Ramos (cell line): ENCODE measurements at regions not wholly inside any gene's neighbourhood (a gene's known extent, or its start where the extent isn't known, plus 50 kb on each side); places are given as distances from the start of the nearest gene placed in this dataset.

Experiments used
- in situ Hi-C: fragments of 300-500 bp; cut with MboI; formaldehyde crosslinking; loops from one replicate; pipeline ENCODE4 v1.14.3; 2022; ENCODE audit warnings: low sequenced_read_pairs; ENCODE audit not compliant: unreplicated experiment

DNA sequence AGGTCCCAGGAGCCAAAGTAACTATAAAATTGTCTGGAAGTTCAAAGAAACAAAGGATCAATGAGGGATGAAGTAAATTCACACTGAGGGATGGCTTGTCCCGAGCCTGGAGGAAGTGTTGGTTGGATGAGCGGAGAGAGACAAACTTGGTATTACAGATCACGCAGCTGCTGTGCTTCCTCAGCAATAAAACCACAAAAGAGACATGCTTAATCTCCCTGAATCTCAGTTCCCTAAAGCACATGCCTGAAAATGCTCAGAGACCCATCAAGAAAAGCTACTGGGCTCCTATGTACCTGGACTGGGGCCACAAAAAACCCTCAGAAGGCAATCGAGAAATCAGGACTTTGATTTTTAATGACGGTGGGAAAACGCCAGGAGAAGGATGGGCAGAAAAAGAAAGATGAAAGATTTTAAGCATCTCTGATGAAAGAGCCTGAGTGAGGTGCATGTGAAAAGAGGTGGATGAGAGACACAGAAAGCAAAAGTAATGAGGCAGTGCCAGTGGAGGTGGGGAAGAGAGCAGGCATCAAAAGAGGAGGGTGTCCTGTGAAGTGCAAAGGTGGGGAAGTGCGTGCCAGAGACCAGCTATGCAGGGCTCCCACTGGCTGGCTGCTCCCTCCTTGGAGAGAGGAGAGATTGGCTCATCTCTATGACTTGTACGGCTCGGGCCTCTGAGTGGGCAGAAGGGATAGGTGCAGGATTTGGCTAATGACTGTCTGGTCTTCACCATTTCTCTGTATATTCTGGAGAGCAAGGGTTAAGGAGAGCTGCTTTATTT, 143.7 kb downstream of the ABCC12 start:
- in situ Hi-C loops, result no loop called here

- in situ Hi-C loops, result no loop called here
These were observed 144.3 kb downstream of the ABCC12 start for GRCh38 chr16:48011466-48011865.

DNA sequence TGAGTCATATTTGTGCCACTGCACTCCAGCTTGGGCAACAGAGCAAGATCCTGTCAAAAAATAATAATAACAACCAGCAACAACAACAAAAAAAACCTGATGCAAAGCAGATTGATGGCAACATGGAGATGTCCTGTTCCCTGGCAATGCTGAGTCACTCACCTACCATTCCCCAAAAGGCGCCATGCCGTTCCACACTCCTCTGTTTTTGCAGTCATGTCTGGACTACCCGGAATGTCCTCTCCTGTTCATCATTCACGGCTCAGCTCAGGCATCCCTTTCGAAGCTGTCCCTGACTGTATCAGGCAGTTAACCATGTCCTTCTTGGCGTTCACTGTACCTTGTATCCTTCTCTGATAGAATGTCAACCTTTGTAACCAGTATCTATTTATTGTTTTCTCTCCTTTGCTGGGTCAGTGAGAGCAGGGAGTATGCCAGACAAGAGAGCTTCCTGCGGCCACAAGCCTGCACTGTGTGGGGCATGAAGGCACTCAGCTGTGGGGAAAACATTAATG, 147.7 kb downstream of the ABCC12 start:
- in situ Hi-C loops, result no loop called here

- in situ Hi-C loops, result no loop called here
These were observed 151.6 kb downstream of the ABCC12 start for GRCh38 chr16:48004141-48004695.

DNA sequence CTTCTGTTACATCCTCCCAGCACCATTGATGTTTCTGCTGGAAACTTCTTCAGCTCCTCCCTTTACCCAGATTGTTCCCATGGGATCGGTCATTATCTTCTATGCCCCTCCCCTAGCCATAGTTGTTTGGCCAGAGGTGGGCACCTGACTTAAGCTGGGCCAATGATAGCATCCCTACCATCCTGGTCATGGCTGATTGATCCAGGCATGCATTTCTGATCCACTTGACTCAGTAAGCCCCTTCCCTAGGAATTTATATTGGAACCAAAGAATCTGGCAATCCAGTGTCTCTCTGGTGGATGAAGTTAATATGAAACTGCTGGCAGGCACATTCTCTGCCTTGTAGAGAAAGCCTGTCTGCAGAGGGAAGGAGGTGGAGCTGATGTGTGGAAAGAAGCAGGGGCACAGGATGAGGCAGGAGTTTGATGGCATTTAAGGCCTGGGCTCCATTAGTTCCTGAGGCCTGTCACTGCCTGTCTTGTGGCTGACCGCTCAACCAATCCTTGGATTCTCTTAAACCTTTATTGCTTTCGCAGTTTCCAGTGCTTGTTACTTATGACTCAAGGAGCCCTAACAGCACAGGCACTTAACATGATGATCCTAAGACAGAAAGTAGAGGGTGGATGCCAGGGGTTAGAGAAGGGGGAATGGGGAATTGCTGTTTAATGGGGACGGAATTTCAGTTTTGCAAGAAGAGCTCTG, 152.4 kb downstream of the ABCC12 start:
- in situ Hi-C loops, result no loop called here

DNA sequence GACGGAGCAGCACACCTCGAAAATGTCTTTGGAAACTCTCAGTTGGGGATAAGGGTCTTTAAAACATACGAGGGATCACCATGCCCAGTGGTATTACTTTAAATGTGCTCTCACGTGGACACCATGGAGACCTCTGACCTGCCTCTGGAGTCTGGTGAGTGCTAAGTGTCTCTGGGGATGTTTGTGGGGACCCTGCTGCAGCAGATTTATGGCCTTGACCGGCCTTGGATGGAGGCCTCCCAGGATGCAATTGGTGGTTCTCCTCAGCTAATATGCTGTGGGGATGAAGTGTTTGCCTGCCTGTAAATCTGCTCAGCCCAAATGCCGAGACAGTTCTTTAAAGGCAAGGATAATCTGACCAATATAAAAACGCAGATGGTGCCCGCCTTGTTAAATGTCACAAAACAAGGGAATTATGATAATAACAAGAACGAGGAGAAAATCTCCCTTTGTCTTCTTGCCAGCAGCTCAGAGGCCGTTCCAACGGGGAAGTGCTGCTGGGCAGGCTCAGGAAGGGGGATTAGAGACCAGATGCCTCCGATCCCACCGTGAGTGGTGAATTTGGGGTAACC, 154.4 kb downstream of the ABCC12 start:
- in situ Hi-C loops, result no loop called here

DNA sequence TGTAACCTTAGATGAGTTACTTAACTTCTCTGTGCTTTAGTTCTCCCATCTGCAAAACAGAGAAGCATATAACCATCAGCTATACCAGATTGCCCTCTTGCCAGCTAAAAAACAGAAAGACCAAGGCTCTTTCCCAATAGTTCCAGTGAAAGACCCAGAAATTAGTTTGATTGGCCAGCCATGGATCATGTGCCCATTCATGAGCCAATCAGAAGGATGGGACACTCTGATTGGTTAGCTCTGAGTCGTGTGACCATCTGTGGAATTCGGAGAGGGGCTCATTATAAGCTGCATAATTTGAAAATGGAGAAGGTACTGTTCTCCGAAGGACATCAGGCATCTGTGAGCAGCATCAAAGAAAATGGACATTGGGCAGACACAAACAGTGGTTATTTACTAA, 155.2 kb downstream of the ABCC12 start:
- in situ Hi-C loops, result no loop called here

DNA sequence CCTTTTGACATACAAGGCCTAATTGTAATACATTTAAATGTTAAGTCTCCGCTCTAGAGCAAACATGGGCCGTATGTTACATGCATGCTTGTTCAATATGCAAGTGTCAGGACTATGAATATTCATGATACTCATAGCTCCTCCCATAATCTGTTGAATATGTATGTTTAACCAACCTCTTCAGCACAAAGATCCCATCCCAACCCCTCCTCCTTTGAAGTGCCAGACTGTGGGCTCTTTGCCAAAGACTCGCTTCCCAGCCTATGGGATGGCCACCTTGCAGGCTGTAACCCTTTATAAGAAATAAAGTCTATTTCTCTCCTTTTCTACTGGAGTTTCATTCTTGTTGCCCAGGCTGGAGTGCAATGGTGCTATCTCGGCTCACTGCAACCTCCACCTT, 156.2 kb downstream of the ABCC12 start:
- in situ Hi-C loops, result no loop called here

GRCh38 chr16:47995354-47995753, 160.4 kb downstream of the ABCC12 start:
- in situ Hi-C loops, result no loop called here

- in situ Hi-C loops, result no loop called here
These were observed 164.3 kb downstream of the ABCC12 start for GRCh38 chr16:47991491-47991890.

DNA sequence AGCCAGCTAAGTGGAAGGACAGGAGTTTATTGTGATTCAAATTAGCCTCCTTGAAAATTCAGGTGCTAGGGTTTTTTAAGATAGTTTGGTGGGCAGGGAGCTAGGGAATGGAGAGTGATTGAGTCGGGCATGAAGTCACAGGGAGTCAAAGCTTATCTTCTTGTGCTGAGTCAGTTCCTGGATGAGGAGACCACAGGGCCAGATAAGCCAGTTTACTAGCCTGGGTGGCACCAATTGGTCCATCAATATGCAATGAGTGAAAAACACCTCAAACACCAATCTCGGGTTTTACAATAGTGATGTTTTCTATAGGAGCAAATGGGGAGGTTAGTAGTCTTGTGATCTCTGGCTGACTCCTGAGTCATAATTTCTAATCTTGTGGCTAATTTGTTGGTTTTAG, 165.1 kb downstream of the ABCC12 start:
- in situ Hi-C loops, result no loop called here

DNA sequence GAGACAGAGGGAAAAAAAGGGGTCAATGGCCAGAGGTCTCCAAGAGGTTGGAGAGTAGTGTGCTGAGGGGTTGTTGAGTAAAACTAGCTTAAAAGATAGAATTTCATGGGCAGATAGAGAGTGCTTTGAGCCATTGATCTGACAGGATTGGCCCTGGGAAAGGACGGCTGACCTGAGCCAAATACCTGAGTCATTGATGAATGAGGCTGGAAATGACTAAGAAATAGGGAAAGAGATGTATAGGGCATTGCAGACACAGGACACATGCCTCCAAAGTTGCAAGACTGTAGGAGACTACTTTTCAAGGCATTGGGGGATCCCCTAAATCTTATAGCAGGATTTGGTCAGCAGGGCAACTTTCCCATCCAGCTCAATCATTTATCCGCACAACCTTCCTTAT, 168.7 kb downstream of the ABCC12 start:
- in situ Hi-C loops, result no loop called here

DNA sequence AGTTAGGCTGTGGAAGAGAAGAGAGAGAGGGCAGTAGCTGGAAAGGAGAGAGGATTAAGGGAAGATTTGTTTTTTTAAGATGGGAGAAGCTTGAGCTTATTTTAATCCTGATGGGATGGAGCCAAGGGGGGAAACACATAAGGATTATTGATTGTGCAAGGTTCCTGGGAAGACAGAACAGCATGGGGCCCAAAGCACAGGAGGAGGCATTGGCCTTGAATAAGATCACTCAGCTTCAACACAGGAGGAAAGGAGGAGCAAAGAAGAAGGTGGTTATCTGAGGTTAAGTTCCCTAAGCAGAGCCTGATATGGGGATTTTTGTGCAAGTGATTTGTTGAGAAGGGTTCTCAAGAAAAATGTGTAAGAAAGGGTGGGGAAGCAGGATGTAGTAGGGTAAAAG, 169.8 kb downstream of the ABCC12 start:
- in situ Hi-C loops, result no loop called here

- in situ Hi-C loops, result no loop called here
These were observed 171.1 kb downstream of the ABCC12 start for GRCh38 chr16:47984669-47985068.

DNA sequence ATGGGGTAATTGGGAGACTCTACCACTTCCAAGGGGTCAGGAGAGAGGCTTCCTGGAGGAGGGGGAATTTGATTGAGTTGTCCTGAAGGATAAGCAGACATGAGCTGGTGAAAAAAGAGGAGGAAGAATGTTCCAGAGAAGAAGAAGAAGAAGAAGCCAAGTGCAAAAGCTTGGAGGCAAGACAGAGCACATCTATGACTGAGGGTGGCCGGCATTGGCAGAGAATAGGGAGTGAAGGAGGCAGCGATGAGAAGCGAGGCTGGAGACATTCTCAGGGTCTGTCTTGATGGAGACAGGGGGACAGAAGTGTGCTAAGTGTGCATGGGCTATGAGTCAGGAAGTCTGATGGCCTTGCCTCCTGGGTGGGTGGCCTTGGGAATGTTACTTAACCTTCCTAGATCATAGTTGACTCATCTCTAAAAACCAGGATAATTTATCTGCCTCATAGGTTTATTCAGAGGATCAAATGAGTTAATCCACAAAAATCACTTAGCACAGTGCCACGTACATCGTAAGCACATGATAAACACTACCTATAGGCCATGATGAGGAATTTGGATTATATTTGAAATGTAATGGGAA, 171.7 kb downstream of the ABCC12 start:
- in situ Hi-C loops, result no loop called here

DNA sequence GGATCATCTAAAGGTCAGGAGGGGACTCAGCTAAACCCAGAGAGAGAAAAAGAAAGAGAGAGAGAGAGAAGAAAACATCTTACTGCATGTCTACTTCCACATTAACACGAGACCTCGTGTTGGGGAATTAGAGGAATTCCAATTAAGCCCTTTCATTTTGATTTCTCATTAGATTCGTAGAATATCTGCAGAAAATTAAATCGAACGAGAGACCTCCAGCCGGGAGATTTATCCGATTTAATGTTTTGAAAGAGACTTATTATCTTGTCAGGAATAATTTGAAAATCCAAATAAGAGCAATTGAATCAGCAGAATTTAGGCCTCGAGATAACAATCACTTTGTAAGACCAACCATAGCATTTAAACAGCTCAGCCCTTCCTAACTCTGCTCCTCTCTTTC, 175.6 kb downstream of the ABCC12 start:
- in situ Hi-C loops, result no loop called here

DNA sequence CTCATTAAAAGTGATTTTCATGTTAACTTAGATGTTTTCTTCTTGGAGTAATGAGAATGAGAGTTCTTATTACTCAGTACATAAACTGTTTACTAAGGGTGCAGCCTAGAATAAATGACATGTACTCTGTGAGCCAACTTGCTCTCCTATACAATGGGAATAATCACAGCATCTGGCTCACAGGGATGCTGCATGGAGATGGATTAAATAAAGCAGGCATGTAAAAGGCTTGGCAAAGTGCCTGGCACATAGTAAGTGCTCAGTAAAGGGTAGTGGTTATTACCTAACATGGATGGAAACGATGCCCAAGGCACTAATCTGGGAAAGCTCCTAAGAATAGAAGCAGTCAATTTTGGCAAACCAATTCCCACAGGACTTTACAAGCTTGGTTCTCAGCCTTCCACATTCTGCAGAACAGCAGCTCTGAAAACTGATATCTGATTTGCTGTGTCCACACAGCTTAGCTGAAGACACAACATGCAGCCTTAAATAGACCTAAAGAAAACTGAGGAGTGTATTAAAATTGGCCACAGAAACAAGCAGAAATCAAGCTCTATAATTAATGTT, 176.1 kb downstream of the ABCC12 start:
- in situ Hi-C loops, result no loop called here

DNA sequence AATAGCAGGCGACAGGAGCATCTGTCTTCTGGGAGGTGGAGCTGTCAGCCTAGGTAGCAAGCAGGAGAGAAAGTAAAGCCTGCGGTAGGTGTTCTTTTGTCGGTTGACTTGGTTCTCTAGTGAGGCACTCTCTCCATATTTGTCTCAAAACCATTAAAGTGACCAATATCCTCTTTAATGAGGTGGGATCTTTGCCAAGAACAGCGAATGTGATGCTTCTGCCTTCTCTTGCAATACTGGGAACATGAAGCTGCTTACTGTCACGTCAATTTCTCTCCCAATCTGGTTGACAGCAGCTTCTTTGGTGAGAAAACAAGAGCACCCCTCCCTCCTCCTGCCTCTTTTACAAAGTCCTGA, 176.7 kb downstream of the ABCC12 start:
- in situ Hi-C loops, result no loop called here

DNA sequence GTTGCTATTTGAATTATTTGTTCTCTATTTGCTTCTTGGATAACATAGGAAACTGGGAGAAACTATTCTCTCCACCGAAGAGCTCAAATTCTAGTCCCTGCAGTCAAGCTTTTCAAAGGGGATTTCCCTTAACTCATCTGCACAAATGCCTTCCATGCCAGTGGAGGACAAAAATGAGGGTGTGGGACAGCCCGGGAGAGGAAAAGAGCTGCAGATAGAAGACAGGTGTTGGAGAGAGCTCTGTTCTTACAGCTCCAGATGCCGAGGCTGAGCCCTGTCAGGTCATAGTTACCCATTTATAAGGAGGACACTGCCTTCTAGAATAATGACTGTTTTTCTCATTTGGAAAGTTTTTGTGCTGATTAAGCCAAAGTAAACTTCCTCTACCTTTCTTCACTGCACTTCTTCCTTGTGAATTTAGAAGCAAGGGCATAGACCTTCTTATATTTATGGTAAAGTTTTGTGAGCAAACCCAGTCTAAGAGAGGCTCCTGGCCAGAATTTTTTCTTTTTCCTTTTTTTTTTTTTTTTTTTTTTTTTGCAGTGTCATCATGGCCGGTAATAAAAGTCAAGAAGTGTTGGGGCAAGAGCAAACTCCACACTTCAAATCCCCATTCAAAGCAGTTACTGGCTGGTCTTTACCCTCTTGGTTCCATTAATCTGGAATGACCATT, 177.2 kb downstream of the ABCC12 start:
- in situ Hi-C loops, result no loop called here

GRCh38 chr16:47977802-47978201, 178.0 kb downstream of the ABCC12 start:
- in situ Hi-C loops, result no loop called here
